ENCODE measurements at regions not wholly inside any gene's neighbourhood (a gene's known extent, or its start where the extent isn't known, plus 50 kb on each side); places are given as distances from the start of the nearest gene placed in this dataset.
A peak's percentile ranks its signal among the peaks of the same experiment; 100 is the strongest.
"Not testable (repeated sequence)": the region's sequence is repeated elsewhere in the genome, so short reads cannot be mapped to it uniquely, and the experiment has no call there.

DNA sequence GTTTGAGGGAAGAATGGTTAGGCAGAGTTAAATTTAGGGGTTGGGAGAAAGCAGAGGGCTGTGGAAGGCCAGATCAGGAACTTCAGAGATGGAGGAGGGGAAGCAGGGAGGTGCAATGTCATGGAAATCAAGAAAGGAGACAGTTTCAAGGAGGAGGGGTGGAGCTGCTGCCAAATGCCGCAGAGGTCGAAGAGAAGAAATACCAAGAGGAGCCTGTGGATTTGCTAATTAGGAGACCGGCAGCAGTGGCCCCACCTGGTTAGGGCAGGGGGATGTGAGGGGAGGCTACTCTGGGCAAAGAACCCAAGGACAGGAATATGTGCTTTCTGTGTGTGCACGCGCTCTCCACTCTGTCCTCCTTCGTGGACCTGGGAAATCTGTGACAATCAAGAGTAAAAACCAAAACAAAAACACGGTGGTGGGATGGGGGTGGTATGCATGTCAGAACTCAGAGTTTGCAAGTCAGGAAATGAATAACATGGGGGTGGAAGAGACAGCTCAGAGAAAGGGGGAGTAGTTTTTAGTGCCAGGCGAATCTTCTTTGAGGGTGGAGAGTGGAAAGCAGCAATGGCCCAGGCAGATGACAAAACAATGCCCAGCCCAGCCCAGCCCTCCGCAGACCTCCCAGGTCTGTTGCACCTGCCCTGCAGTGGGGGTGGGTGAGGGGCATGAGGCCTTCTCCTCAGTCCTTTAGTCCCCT is 102.9 kb upstream of the PAX2 start:
- DNase-seq = no peak

DNA sequence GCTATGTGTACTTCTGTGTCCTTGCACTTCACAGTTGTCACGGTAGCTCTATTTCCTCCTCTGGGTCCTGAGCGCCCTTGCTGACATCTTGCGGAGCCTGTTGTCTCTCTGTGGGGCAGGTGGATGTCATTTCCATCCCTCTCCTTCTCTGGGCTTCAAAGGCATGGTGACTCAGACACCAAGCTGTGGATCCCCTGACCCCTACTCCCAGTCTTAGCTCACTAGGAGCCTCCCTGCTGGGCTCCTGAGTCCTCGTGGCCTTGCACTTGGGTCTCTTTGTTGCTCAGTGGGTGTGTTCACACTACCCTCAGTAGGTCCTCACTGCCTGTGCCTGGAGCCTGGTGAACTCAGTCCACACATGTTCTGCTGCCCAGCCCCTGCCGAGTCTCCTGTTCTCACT is 100.3 kb upstream of the PAX2 start:
- no peak for DNase-seq

GRCh38 chr10:100645613-100646392 is 99.6 kb upstream of the PAX2 start:
- DNase-seq = no peak

GRCh38 chr10:100647928-100648327 is 97.5 kb upstream of the PAX2 start:
- no peak for DNase-seq

GRCh38 chr10:100650693-100651092 is 94.7 kb upstream of the PAX2 start:
- DNase-seq = no peak

GRCh38 chr10:100651099-100651498 is 94.3 kb upstream of the PAX2 start:
- DNase-seq = not testable (repeated sequence)

DNA sequence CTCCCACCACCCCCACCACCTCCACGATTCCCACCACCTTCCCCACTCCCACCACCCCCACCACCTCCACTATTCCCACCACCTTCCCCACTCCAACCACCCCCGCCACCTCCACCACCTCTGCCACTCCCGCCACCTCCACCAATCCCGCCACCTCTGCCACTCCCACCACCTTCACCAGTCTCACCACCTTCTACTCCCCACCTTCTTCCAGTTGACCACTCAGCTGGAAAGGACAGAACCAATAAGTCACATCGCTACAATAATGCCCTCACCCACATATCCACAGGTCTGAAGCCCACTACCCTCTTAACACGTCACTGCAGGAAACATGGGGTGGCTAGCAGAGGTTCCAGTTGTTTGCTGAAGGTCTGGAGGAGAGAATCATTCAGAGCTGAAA is 93.5 kb upstream of the PAX2 start:
- no peak for DNase-seq

GRCh38 chr10:100652406-100653135 is 92.8 kb upstream of the PAX2 start:
- DNase-seq = no peak

DNA sequence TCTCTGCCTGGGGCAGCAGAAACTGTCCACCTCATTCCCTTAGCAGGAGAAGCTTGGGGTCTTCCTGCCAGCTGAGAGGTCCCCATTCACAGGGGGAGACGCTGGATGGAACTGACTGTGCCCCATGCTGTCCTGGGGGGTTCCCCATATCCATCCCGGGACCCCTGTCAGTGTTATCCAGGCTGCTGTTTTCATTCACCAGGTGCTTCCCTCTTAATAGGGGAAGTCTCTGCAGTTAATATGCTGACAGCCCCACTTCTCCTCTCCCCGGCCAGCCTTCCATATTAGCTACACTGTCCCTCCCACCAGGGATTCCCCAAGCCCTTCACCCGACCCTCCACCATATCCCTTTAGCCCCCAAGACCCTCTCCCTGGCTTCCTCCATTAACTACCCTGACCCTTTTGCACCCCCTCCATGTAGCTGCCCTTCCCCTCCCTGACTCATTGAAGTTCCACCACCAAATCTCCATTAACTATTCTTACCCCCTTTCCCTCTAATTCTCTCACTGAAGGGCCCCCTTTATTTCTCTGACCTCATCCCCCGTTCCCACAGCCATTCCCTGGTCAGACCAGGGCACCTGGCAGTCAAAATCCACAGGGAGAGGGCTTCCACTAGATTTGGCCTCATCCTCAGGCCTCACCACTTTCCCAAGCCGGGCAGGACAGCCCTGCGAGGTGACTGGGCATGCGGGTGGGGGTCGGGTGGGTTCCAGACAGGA is 92.0 kb upstream of the PAX2 start:
- DNase-seq = no peak

GRCh38 chr10:100653957-100654781 is 91.2 kb upstream of the PAX2 start:
- DNase-seq = peak; percentile 7

GRCh38 chr10:100654782-100655325 is 90.5 kb upstream of the PAX2 start:
- peak; percentile 7 for DNase-seq

DNA sequence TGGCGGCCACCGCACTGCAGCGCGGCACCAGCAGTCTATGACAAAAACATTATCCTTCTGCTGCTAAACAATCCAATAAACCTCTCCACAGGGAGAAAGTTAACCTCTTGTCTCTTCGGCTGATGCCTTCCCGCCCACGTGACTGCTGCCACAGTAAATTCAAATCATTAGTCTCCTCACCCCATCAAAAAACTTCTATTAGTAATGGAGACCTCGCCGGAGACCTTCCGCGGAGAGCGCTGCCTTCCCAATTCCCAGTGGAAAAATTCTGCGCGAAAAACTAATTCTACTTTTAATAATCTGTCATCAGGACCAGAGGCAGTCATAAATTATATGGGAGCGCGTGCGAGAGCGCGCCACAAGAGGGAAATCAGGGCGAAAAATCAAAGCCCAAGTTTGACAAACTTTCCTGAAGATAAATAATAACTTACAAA is 90.0 kb upstream of the PAX2 start:
- DNase-seq = no peak

DNA sequence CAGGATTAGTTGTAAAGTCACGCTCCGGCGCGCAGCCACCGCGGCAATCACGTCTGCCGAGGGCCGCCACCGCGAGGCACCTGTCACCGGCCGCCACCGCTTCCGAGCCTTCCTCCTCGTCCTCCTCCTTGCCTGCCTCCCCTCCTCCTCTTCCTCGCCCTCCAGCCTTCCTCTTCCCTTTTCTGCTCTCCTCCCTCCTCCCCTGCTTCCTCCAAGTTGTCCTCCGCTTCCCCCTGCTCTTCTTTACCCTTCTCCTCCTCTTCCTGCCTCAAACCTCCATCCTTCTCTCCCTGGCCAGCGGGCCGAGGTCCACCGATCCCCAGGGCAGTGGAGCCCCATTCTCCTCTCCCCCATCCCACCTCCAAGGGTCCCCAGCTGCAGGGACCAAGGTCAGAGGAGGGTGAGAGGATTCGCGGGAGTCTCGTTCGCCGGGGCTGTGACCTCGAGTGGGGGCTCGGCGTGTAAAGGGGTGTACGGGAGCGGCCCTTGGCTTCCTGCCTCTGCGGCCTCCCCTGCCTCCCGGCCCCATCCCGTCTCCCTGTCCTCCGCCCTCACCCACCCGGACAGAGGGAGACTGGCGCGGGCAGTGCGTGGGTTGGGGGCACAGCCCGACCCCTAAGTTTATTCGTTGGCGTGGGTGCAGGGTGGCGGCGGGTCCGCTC is 89.5 kb upstream of the PAX2 start:
- DNase-seq = no peak

DNA sequence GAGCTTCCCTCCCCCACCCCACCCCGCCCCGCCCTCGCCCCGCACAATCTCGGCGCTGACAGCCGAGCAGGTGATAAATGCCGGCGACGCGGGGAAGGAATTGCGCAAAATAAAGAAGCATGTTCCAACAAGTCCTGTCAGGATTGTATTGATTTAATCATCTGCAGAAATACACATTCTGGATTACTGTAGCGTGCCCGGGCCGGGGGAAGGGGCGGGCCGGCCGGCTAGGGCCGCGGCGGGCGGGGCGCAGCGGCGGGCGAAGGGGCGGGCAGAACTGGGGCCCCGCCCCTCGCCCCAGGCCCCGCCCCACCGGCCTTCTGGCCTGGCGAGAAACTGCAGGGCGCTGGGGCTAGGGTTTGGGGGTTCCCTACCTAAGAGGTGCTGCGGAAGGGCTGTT is 88.9 kb upstream of the PAX2 start:
- peak; percentile 38 for DNase-seq

- DNase-seq = no peak
Measured at GRCh38 chr10:100658269-100658668, 87.1 kb upstream of the PAX2 start.

- no peak for DNase-seq
Measured at GRCh38 chr10:100659361-100660098, 85.9 kb upstream of the PAX2 start.

DNA sequence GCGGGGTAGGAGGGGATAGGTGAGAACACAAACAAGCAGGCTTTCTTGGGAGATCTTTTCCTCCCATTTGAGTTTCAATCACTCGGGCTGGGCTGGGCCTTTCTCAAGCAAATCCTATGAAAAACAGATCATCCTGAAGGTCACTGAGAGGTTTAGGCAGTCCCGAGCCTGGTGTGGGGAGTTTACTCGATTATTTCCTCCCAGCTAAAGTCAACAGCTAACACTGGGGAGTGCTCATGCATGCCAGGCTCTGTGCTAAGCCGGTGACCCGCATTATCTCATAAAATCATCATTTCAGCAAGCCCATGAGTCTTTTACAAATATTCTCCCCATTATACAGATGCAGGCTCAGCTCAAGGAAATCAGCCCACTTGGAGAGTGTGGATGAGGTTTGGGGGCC is 85.0 kb upstream of the PAX2 start:
- no peak for DNase-seq

- no peak for DNase-seq
Measured at GRCh38 chr10:100660945-100661344, 84.4 kb upstream of the PAX2 start.

DNA sequence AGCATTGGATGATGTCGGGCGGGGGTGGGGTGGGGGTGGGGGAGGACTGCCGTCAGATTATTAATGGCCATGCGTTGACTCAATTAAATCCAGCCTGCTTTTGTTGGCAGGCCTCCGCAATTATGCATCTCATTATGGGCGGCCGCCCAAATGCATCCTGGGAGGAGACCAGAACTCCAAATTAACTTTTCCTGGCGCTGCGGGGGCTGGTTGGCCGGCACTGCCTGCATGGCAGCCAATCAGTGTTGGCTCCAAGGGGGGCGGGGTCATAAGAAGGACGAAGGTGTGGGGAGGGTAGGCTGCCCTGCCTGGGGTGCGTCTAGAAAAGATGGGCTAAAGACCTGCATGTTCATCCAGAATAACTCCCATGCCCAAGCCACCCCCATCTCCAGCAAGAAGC is 83.9 kb upstream of the PAX2 start:
- no peak for DNase-seq

- DNase-seq = no peak
Measured at GRCh38 chr10:100662067-100662466, 83.3 kb upstream of the PAX2 start.
